ENCODE measurements at regions not wholly inside any gene's neighbourhood (a gene's known extent, or its start where the extent isn't known, plus 50 kb on each side); places are given as distances from the start of the nearest gene placed in this dataset.

DNA sequence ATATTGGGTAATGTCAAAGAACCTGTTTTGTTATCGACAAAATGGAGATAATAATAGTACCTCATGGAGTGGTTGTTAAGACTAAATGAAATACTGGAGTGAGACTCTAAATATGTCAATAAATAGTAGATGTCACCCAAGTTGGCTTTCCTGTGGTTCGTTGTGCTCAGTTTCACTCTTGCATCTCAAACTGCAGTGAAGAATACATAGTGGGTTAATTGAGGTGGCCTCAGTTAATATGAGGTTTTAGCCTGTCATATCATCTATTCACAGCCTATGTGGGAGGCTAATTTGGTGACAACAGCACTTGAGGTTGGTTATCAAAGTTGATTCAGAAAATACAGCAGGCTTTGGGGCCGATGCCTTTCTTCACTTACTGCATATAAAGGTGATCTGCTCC, 485.5 kb upstream of the SUCLG2 start:
- TF ChIP-seq EZH2 (IDR thresholded peaks at IDR 0.05), result no peak
- TF ChIP-seq POLR2AphosphoS5 (IDR thresholded peaks at IDR 0.05; ENCODE audit: borderline replicate concordance, low read depth, low read length), result no peak
- TF ChIP-seq FOXP2 (optimal IDR thresholded peaks at IDR 0.05; ENCODE audit: control extremely low read depth, extremely low read length, insufficient read depth), result no peak
